Erythroblast (primary cell): ENCODE measurements at regions not wholly inside any gene's neighbourhood (a gene's known extent, or its start where the extent isn't known, plus 50 kb on each side); places are given as distances from the start of the nearest gene placed in this dataset.

Source experiments
- GATA1 ChIP-seq: IDR thresholded peaks from 2 replicates; pipeline ENCODE4 v1.6.1; 2011; ENCODE audit warnings: low read depth, mild to moderate bottlenecking, control low read depth, low read length, moderate library complexity
- POLR2A ChIP-seq: IDR thresholded peaks from 2 replicates; pipeline ENCODE4 v1.6.1; 2011; ENCODE audit warnings: mild to moderate bottlenecking, low read length

DNA sequence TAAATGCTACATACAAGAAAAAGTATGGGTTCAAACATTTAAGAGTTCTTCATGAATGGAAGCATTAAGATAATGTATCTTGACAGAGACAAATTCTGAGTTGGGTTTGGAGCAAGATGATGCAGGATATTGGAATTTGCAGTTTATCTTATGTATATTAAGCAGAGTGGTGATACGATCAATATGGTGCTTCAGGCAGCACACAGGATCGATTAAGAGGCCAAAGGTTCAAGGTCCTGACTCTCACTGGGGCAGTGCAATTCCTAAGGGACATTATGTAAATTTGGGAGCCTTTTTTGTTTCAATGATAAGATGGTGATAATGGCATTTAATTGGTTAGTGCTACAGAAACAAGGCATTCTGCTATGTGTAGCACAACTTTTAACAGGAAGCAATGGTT lies 381.9 kb downstream of the KCNJ3 start:
- TF ChIP-seq GATA1 (no peak), POLR2A (no peak)
